Esophagus squamous epithelium (tissue), 5 donors: ENCODE measurements at regions not wholly inside any gene's neighbourhood (a gene's known extent, or its start where the extent isn't known, plus 50 kb on each side); places are given as distances from the start of the nearest gene placed in this dataset.

Experiments
- DNase-seq: peaks from one replicate; lab custom pipeline; 2025; lab: John Stamatoyannopoulos, UW
- H3K27ac ChIP-seq, 4 donors: fragments of 200-600 bp; sonication (generic); one replicate each; pipeline ENCODE4 v1.5.1; 2016 to 2019; ENCODE audit warnings: mild to moderate bottlenecking in 1 of 4
- H3K27me3 ChIP-seq, 4 donors: fragments of 200-600 bp; sonication (generic); 1 replicate in 3 of 4; 2 replicates in 1 of 4; pipeline versions ENCODE4 v1.5.1 to v1.6.0; 2017 to 2021; ENCODE audit warnings: antibody characterized with exemption in 1 of 4
- H3K36me3 ChIP-seq, 3 donors: fragments of 200-600 bp; sonication (generic); one replicate each; pipeline ENCODE4 v1.5.1; 2016 to 2019
- H3K4me1 ChIP-seq, 3 donors: fragments of 200-600 bp; sonication (generic); one replicate each; pipeline ENCODE4 v1.5.1; 2017 to 2019
- H3K4me3 ChIP-seq, 4 donors: fragments of 200-600 bp; sonication (generic); 1 replicate in 3 of 4; 2 replicates in 1 of 4; pipeline ENCODE4 v1.5.1; 2016 to 2019; ENCODE audit warnings: mild to moderate bottlenecking in 2 of 4, moderate library complexity in 1 of 4
- H3K9me3 ChIP-seq, 3 donors: fragments of 200-600 bp; sonication (generic); one replicate each; pipeline ENCODE4 v1.5.1; 2016 to 2019
- POLR2A ChIP-seq, 4 donors: fragments of 450-650 bp; IDR thresholded peaks; one replicate each; pipeline ENCODE4 v1.6.1; 2017; ENCODE audit warnings: antibody characterized with exemption in 4 of 4, mild to moderate bottlenecking in 4 of 4, moderate library complexity in 3 of 4
- WGBS, 2 donors: methylation state at CpG; one replicate each; pipeline ENCODE4 v1.1.5; 2018; 5-methylcytosine and 5-hydroxymethylcytosine counted together
- intact Hi-C: fragments of 100-400 bp; cut with DNase I; formaldehyde crosslinking; loops from one replicate; pipeline ENCODE4 v1.15.0; 2022
- TF ChIP-seq, protein P1 (sequence below), 6 experiments: fragments of 450-650 bp in 4 of 6; fragments of 200-600 bp in 2 of 6; sonication (generic) in 2 of 6; IDR thresholded peaks; one replicate each; pipeline ENCODE4 v1.5.1; 2016 to 2019; ENCODE audit warnings: antibody characterized with exemption in 6 of 6, mild to moderate bottlenecking in 4 of 6, moderate library complexity in 4 of 6
- donor health status: DM: yes; HTN: yes; CAD: no.

DNA sequence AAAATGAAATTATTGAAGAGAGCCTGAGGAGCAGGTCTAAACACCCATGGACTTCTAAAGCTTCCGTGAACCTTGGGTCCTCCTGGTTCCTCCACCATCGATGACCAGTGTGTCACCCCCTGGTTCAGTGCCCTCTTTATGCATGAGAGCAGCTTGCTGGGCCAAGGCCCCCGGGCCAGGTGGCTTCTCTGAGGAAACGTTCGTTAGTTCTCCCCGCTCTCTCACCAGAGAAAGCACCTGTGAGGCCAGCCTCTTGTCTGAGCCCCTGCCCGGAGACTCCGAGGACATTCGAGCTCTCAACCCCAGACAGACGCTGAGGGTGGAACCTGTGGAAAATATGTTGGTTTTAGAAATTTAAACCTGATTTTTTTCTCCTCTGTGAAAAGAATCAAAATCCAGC lies 92.4 kb downstream of the GLI2 start:
- no peak for TF ChIP-seq POLR2A (IDR thresholded peaks at IDR 0.05)
- TF ChIP-seq, protein P1, sequence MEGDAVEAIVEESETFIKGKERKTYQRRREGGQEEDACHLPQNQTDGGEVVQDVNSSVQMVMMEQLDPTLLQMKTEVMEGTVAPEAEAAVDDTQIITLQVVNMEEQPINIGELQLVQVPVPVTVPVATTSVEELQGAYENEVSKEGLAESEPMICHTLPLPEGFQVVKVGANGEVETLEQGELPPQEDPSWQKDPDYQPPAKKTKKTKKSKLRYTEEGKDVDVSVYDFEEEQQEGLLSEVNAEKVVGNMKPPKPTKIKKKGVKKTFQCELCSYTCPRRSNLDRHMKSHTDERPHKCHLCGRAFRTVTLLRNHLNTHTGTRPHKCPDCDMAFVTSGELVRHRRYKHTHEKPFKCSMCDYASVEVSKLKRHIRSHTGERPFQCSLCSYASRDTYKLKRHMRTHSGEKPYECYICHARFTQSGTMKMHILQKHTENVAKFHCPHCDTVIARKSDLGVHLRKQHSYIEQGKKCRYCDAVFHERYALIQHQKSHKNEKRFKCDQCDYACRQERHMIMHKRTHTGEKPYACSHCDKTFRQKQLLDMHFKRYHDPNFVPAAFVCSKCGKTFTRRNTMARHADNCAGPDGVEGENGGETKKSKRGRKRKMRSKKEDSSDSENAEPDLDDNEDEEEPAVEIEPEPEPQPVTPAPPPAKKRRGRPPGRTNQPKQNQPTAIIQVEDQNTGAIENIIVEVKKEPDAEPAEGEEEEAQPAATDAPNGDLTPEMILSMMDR (IDR thresholded peaks at IDR 0.05): no peak
- intact Hi-C loops: no loop called here
- H3K4me3 ChIP-seq: no peak overlapping the region
- WGBS, 2 donors: 84 to 88% methylated on average over 9 to 10 of the region's 10 CpGs
- H3K27me3 ChIP-seq: peaks cover 0 to 29% (median 0%) of the 10 kb centered on the region in 4 donors
- no peak overlapping the region for H3K27ac ChIP-seq
- H3K9me3 ChIP-seq: no peaks in the 10 kb centered on the region
- H3K36me3 ChIP-seq: no peaks in the 10 kb centered on the region
- H3K4me1 ChIP-seq: peaks cover 13 to 21% (median 15%) of the 10 kb centered on the region in 3 donors
- no peak for DNase-seq

DNA sequence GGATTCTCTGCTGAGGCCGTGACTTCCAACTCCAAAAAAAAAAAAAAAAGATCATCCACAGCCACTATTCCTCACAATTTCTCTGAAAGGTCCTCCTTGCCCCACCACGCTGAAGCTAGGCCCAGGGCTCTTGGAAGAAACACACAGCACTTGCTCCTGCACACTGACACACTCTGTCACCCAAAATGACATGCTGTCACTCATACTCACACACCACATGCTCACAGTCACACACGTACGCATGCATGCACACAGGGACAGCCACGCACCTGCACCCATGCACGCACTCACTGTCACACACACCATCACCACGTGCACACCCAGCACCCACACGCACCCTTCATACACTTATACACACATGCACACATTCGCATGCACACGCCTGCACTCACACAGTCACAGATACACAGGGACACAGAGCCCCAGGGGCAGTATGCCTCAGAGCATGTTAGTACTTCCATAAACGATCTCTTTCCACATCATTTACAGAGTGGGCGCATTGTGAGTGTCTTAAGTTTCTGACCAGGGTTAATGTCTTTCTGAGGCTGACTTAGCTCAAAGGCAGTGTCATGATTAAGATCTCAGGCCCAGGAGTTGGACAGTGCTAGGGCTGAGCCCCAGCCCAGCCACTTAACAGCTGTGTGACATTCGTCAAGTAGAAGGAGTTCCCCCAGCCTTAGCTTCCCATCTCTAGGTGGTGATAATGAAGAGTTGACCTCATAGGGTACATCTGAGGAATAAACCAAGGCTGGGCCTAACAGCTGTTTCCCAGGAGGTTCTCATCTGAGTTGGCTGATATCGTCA lies 93.4 kb downstream of the GLI2 start:
- Histone ChIP-seq H3K27me3 (peaks cover 0 to 20% (median 0%) of the 10 kb centered on the region in 4 donors), H3K4me3 (no peak overlapping the region), H3K4me1 (peaks cover 13 to 21% (median 15%) of the 10 kb centered on the region in 3 donors), H3K27ac (no peak overlapping the region), H3K36me3 (no peaks in the 10 kb centered on the region), H3K9me3 (no peaks in the 10 kb centered on the region)
- 78 to 89% methylated on average over 13 of the region's 14 CpGs for WGBS, 2 donors
- TF ChIP-seq POLR2A (IDR thresholded peaks at IDR 0.05): no peak
- TF ChIP-seq, protein P1 (IDR thresholded peaks at IDR 0.05): no peak
- DNase-seq: no peak
- intact Hi-C loops: no loop called here

DNA sequence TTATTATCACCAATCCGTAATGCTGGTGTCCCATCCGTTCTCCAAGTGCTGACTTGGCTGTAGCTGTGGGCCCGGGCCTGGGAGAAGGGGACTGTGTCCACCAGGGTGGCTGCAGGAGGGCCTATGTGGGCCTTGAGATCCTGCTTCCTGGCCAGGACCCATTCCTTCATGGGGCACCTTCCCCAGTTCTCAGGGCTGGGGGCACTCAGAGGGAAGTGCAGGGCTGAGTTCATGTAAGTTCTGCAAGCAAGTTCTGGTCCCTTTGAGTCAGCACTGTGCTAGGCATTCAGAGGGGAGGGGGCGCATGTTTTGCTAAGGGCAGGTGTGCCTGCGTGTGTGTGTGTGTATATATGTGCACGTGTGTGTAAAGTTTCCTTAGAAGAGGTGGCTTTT lies 94.0 kb downstream of the GLI2 start:
- 68 to 81% methylated on average over 3 to 4 of the region's 6 CpGs for WGBS, 2 donors
- Histone ChIP-seq H3K27ac (no peak overlapping the region), H3K36me3 (no peaks in the 10 kb centered on the region), H3K4me3 (no peak overlapping the region), H3K9me3 (no peaks in the 10 kb centered on the region), H3K27me3 (peaks cover 0 to 16% (median 0%) of the 10 kb centered on the region in 4 donors), H3K4me1 (peaks cover 13 to 21% (median 15%) of the 10 kb centered on the region in 3 donors)
- no peak for DNase-seq
- TF ChIP-seq, protein P1 (IDR thresholded peaks at IDR 0.05): no peak
- no peak for TF ChIP-seq POLR2A (IDR thresholded peaks at IDR 0.05)
- intact Hi-C loops: no loop called here

DNA sequence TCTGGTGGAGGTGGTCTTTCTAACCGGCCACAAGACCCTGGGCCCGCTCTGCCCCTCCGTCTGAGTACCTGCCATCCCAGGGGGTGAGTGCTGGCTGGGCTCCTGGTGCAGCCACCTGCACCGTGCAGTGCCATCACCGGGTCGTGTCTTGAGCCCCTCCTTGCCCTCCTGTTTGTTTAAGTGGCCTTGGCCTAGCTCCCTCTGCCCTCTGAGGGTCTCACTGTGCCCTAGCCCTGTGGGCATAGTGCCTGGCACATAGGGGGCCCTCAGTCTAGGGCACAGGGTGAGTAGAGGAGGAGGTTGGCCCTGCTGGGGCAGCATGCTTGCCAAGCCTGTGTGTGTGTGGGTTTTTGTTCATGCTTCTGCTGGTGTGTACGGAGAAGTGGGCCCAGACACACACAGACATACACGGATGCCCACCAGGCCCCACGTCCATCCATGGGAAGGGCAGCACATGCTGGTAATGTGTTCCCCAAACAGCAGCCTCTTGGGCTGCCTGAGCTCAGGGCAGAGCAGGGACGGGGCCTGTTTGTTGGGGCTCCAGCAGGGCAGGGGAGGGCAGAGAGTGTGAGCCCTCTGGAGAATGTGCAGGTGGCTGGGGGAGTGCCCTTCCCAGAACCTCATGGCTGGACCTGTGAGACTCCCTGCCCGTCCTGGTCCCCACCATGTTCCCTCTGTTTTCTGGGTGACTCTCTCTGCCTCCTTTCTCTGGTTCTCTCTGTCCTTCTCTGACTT lies 94.6 kb downstream of the GLI2 start:
- intact Hi-C loops: no loop called here
- no peak for DNase-seq
- Histone ChIP-seq H3K27me3 (peaks cover 0 to 14% (median 0%) of the 10 kb centered on the region in 4 donors), H3K9me3 (no peaks in the 10 kb centered on the region), H3K27ac (no peak overlapping the region), H3K4me1 (peaks cover 11 to 20% (median 13%) of the 10 kb centered on the region in 3 donors), H3K4me3 (no peak overlapping the region), H3K36me3 (no peaks in the 10 kb centered on the region)
- 85 to 91% methylated on average over 6 to 10 of the region's 11 CpGs for WGBS, 2 donors
- TF ChIP-seq POLR2A (IDR thresholded peaks at IDR 0.05): no peak
- TF ChIP-seq, protein P1 (IDR thresholded peaks at IDR 0.05): no peak

DNA sequence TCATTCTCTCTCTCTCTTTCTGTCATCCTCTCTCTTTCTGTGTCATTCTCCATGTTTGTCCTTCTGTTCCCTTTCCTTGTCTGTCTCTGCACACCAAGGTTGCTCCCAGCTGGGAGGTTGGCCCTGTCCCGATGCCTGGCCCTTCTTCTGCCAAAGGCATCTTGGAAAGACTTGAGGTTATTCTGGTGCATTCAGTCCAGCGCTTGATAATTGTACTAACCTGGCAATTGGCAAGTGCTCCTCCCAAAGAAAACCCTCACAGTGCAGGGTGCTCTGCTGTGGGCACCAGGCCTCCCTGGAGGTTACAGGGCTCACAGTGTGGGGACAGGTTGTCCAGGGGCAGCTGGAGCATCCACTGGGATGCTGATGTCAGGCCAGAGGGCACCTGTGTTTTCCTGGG lies 95.4 kb downstream of the GLI2 start:
- Histone ChIP-seq H3K9me3 (no peaks in the 10 kb centered on the region), H3K27me3 (peaks cover 0 to 7% (median 0%) of the 10 kb centered on the region in 4 donors), H3K27ac (no peak overlapping the region), H3K4me1 (peaks cover 3 to 12% (median 4%) of the 10 kb centered on the region in 3 donors), H3K36me3 (no peaks in the 10 kb centered on the region), H3K4me3 (no peak overlapping the region)
- intact Hi-C loops: no loop called here
- 29 to 64% methylated on average over 2 of the region's 2 CpGs for WGBS, 2 donors
- no peak for DNase-seq
- TF ChIP-seq, protein P1 (IDR thresholded peaks at IDR 0.05): no peak
- no peak for TF ChIP-seq POLR2A (IDR thresholded peaks at IDR 0.05)
